GM18502 (cell line): ENCODE measurements at regions not wholly inside any gene's neighbourhood (a gene's known extent, or its start where the extent isn't known, plus 50 kb on each side); places are given as distances from the start of the nearest gene placed in this dataset.
"Not testable (repeated sequence)": the region's sequence is repeated elsewhere in the genome, so short reads cannot be mapped to it uniquely, and the experiment has no call there.

ENCODE experiments used
- ATAC-seq: cut with Tn5 transposase; IDR thresholded peaks from one replicate; pipeline ENCODE4 v1.9.1; 2021; ENCODE audit warnings: mild to moderate bottlenecking; ENCODE audit not compliant: unreplicated experiment, poor library complexity

DNA sequence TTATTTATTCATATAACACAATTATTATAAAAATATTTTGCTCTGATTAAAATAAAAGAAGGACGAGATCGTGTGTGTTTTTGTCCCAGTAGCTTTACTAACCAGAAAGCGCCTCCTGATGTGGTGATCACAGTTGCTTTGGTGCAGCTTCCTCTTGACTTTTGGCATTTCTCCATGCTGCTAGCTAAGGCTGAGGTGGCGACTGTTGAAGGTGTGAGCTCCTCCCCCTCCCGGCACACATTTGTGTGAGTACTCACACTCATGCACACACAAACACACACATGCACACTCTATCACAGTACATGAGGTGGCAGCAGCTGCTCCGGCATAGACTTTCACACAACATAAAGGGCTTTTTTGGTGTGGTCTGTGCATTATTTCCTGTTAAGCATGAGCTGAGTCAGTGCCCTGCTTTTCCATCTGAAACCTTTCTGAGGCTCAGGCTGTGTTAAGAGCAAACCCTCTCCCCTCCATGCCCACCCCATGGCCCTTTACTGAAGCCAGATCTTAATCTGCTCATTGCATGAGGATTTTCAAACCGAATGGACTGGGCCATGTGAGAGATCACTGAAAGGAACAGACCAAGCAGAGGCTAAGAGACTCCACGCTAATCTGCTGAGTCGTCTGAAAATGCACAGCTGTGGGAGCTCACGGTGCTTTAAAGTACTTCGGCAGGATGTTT lies 53.3 kb downstream of the FOXD4L1 start:
- peak; percentile 72 for ATAC-seq

DNA sequence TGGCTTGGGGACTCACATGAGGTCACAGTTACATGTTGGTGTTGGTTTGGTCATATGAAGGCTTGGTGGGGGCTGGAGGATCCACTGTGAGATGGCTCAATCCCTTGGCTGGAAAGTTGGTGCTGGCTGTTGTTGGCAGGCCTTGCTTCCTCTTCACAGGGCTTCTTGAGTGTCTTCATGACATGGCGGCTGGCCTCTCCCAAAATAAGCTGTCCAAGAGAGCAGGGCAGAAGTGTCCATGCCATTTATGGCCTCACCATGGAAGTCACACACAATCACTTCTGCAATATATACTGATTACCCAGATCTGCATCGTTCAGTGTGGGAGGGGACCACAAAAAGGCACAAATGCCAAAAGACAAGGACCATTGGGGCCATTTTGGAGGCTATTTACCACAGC lies 61.4 kb downstream of the FOXD4L1 start:
- ATAC-seq, result not testable (repeated sequence)

DNA sequence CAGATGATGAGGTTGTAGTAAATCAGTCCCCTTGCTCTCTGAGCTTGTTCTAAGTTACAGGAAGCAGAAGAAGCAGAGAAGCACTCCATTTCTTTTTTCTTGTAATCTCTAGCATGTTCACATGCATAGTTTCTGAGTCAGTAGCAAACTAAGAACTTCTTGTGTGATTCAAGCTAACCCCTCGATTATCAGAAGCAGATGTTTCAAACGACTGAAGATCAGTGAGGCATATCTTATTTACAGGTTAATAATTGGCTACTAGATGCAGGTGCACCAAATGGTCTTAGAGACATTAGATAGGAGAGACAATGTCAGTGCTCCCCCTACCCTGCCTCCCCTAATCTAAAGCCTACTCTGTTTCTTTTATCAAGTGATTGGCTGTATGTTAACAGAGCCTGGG lies 64.2 kb downstream of the FOXD4L1 start:
- not testable (repeated sequence) for ATAC-seq

DNA sequence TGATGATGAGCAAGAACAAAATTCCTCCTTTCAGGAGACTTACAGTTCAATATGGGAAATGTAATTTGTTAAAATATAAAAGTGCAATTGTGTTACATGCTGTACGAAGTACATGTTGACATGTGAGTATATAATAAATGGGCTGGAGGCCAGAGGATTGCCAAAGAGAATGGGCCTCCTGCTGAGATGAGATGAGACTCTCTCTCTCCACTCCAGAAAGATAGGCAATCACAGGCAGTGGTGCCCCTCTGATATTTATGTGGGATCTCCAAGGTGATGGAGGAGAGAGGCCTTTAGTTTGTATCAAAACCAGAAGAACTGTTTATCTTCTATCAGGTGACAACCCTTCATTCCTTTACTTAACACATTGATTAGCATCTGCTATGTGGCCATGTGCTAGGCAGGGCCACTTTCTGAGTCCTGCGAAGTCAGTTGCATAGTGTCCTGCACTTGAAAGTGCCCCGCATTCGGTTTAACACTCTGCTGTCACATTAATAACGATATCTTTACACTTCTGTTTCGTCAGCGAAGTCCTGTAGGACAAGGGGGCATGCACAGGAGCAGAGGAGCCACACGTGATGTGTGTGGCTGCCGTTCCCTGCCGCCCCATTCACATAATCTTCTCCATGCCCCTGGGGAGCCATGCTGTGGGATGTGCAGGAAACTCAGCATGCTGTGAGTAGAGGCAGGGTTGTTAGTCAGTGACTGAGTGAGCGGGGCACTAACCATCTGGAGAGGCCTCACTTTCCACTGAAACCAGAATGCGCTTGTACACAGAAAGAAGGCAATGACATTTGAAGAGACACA lies 60.2 kb upstream of the RABL2A start:
- ATAC-seq, result not testable (repeated sequence)

DNA sequence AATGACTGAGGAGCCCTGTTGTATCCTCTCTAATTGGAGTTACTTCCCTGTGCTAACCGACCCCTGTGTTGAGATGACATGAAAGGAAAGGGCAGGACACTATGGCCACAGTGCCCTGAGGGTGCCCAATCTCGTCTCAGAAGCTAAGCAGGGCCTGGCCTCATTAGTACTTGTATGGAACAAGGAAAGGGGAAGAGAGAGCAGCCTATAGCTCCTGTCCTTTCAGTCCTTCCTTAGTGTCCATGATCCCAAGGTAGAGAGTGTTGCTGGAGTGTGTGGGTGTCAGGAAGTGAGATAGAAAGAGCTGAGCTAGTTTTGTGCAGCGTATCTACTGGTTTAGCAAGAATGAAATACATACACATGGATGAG lies 59.6 kb upstream of the RABL2A start:
- not testable (repeated sequence) for ATAC-seq

DNA sequence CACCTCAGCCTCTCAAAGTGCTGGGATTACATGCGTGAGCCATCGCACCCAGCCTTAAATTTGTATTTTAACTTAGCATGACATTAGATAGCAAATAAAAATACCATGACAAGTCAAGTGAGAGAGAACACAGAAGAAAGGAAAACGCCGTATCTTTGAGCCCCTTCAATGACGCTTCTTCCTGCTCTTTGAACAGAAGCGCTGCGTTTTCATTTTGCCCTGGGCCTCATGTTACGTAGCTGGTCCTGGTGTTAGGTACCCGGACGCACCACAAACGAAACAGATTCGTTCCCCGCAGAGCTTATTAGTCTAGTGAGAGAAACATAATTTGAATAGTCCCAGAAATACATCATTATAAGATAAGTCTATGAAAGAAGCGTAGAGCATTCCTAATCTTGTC lies 58.8 kb upstream of the RABL2A start:
- ATAC-seq, result not testable (repeated sequence)

DNA sequence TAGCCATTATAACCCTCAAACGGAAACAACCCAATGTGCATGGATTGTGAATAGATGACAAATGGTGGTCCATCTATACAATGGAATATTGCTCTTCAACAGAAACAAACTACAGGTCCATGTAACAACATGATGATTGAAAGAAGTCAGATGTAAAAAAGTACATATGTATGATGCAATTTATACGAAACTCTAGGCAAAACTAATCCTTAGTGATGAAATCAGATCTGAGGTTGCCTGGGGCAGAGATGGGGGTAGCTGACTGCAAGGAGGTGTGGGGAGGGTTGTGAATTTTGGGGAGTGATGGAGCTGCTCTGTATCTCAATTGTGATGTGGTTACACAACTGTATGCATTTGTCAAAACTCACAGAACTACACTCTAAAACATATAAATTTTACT lies 57.0 kb upstream of the RABL2A start:
- ATAC-seq, result not testable (repeated sequence)

DNA sequence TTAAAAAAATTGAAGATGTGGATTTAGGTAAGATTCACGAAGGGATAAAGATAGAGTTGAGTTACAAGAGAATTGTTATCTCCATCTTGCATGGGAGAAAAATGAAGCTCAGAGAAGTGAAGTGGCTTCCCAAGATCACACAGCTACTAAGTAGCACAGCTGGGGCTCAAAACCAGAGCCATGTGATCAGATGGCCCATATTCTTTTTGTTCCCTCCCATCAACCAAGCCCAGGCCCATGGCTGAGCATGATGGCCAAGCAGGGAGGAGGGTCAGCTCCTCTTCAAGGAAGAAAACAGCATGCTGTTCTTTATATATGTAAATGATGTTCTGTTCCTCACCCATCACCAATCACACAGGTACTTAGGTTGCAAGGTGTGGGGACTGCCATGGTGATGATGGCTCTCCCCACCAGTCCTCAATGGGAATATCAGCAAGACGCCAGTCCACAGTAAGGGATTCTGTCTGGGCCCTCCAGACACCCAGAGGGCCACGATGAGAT lies 56.5 kb upstream of the RABL2A start:
- not testable (repeated sequence) for ATAC-seq

DNA sequence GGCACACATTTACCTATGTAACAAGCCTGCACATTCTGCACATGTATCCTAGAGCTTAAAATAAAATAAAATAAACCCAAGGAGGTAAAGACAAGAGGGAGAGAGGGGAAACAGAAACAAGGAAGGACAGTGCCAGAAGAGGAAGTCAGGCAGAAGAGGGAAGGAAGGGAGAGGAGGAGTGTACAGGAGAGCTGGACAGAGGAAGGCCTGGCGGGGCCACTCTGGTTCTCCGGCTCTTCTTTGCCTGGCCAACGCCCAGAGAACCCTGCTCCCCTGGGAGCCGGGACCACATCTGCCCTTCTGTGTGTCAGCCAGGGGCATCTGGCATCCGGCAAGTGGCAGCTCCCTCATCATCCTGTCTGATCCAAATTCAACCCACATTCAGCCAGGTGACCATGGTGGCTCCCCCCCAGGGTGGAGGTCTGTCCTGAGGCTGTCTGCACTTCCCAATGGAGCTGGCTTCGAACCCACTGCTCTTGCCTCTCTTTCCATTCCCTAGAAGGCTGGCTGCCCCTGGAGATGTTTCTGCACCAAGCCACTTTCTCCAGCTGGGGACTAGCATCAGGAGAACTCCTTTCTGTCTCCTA lies 55.5 kb upstream of the RABL2A start:
- not testable (repeated sequence) for ATAC-seq

DNA sequence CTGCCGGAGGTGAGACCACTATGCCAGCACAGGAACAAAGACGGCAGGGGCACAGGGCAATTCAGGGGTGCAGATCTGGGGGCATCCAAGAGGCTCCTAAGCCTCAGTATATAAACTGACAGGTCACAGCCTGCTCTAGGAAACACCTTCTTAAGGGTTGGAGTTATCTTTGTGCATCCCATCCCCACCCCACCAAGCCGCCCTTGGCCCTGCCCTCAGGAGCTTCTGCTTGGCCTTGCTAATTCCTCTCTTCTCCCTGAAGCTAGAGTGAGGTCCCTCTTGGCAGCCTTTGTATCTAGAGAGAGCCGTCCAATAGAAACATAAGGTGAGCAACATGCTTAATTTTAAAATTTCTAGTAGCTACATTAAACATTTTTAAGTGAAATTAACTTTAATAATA lies 51.3 kb upstream of the RABL2A start:
- ATAC-seq, result not testable (repeated sequence)

DNA sequence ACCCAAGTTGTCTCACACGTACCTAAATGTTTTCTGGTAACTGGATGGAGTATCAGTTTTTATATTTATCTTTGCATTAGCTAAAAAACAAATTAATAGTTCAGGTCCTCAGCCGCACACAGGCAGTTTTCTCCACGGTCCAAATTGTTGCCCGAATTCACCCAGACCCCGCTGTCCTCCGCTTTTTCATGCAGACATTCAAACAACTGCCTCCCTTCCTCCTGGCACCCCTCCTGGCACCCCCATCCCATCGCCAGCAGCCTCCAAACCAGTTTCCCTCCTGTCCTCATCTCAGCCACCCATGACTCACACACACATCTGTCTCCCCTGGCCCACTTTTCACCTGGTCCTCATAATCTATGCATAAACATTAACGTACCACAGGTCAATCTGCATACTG lies 50.7 kb upstream of the RABL2A start:
- ATAC-seq, result not testable (repeated sequence)
